GM06990 (cell line): ENCODE measurements at regions not wholly inside any gene's neighbourhood (a gene's known extent, or its start where the extent isn't known, plus 50 kb on each side); places are given as distances from the start of the nearest gene placed in this dataset.

ENCODE experiments used
- DNase-seq: peaks from one replicate; pipeline ENCODE4 v3.0.0-alpha.2; 2011; ENCODE audit not compliant: insufficient read length; ENCODE audit errors: extremely low read depth
- H3K27me3 ChIP-seq: replicated peaks from 2 replicates; pipeline ENCODE4 v1.6.0; 2011; ENCODE audit warnings: low read length; ENCODE audit not compliant: control insufficient read depth, insufficient read depth
- H3K36me3 ChIP-seq: 2 replicates; pipeline ENCODE4 v1.5.1; 2011; ENCODE audit warnings: low read length; ENCODE audit not compliant: control insufficient read depth, insufficient read depth
- H3K4me3 ChIP-seq: replicated peaks from 2 replicates; pipeline ENCODE4 v1.5.1; 2011; ENCODE audit warnings: low read depth, mild to moderate bottlenecking, control low read depth, low read length
- CTCF ChIP-seq: IDR thresholded peaks from 2 replicates; pipeline ENCODE4 v1.5.1; 2011; ENCODE audit warnings: low read length, control low read depth, mild to moderate bottlenecking, inconsistent platforms; ENCODE audit not compliant: insufficient read depth, poor library complexity, severe bottlenecking

GRCh38 chr2:19226871-19227270 lies 131.6 kb downstream of the OSR1 start:
- Histone ChIP-seq H3K4me3 (no peak overlapping the region), H3K36me3 (no peaks in the 10 kb centered on the region), H3K27me3 (no peaks in the 10 kb centered on the region)
- no peak for DNase-seq
- no peak for TF ChIP-seq CTCF

DNA sequence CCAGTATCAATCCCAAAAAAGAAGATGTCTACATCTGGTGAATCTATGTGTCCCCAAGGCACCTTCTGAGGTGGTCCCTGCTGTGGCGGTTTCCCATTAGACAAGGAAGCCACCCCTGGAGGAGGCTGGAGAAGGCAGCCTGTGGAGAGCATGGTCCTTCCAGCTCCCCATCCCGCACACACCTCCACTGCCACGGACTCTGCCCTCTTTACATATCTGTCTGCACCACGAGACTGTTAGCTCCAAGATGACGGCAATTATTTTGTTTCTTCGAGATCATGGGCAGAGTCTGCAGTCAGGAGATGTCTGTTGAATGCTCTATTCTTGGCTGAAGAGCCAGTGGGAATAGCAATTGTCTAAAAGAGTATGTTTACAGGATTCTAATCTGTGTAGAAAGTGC lies 132.0 kb downstream of the OSR1 start:
- Histone ChIP-seq H3K4me3 (no peak overlapping the region), H3K27me3 (no peaks in the 10 kb centered on the region), H3K36me3 (no peaks in the 10 kb centered on the region)
- TF ChIP-seq CTCF = no peak
- DNase-seq = no peak

DNA sequence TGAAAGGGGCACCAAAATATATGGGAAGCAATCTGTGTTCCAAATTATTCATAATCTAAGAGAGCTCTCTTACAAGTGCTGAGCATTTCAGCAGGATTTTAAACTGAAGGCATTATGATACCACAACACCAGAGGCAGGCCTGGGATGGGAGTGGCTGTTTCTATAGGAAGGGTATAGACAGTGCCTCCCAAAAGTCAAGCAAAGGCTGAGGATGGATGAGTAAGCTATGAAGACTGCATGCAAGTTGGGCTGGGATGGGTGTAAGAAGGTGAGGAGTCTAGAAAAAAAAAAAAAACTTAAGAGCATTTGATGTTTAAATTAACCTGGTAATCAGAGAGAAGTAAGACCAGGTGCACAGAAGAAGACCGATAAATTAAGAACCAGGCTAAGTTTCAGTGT lies 132.5 kb downstream of the OSR1 start:
- H3K27me3 ChIP-seq = no peaks in the 10 kb centered on the region
- DNase-seq = no peak
- no peak overlapping the region for H3K4me3 ChIP-seq
- no peak for TF ChIP-seq CTCF
- H3K36me3 ChIP-seq = no peaks in the 10 kb centered on the region

DNA sequence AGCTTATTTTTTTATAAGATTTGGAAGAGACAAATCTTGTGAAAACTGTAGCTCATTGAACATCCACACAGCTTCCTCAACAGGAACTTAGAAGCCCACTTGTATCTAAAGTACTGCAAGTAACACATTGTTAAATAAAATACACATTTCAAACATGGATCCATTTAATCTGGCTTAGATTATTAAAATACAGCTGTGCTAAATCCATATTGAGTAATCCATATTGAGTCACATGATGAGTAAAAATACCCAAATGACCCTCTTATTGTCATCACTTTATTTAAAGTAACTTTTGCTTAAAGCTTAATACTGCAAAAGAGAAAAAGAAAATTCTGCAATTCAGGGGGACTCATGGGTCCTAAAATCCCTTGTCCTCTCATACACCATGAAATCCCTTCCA lies 133.3 kb downstream of the OSR1 start:
- no peak for TF ChIP-seq CTCF
- no peak for DNase-seq
- H3K36me3 ChIP-seq = no peaks in the 10 kb centered on the region
- H3K4me3 ChIP-seq = no peak overlapping the region
- H3K27me3 ChIP-seq = no peaks in the 10 kb centered on the region

DNA sequence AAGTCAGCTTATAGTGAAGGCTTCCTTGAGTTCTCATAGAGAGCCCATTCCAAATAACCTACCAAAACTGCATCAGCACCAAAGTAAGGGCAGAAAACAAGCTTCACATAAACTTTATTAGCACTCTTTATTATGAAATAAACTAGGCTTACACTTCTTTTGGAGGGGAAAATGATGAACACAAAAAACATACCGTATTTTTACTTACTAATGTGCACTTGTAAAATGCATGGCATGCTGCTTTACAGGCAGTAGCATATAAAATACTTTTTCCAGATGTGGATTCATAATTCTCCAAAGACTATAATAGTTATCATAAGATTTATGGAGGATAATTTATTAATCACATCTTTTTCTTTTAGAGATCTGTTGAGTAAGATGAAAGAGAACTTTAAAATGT lies 133.9 kb downstream of the OSR1 start:
- no peak for TF ChIP-seq CTCF
- DNase-seq = no peak
- no peaks in the 10 kb centered on the region for H3K27me3 ChIP-seq
- no peak overlapping the region for H3K4me3 ChIP-seq
- no peaks in the 10 kb centered on the region for H3K36me3 ChIP-seq

DNA sequence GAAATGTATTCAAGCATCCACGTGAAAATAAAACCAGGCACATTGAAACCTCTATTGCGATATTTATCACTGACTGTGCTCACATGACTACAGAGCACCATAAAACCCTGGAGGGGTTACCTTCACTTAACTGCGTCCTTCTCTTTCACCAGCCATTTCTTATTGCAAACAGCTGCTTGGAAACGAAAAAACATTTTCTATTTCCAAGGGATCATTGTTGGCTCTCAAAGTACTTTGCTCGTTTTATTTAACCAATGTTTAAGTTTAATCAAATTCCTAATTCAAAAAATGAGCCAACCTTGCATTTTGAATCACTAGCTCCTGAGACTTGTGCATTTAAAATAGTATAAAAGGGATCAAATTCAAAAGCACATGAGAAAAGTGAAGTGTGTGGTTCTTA lies 134.4 kb downstream of the OSR1 start:
- Histone ChIP-seq H3K27me3 (no peaks in the 10 kb centered on the region), H3K4me3 (no peak overlapping the region), H3K36me3 (no peaks in the 10 kb centered on the region)
- no peak for DNase-seq
- no peak for TF ChIP-seq CTCF
